ENCODE measurements at regions not wholly inside any gene's neighbourhood (a gene's known extent, or its start where the extent isn't known, plus 50 kb on each side); places are given as distances from the start of the nearest gene placed in this dataset.

DNA sequence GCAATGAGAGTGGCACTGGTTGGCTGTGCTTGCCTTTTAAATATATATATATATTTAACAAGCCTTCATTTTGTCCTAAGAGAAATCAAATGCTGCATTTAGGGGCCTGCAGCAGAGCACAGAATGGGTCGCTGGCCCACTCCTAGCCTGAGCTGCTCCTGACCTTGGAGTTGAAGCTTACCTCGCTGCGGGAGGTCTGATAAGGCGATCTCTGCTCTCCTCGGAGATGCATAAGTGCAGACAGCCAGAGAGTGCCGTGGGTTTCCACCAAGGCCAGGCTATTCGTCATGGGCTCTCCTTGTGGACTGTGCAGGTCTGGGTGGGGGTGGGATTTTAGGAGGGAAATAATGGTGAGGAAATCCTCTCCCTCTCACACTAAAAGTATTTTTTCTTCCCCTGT lies 99.5 kb upstream of the IKZF1 start:
- TF ChIP-seq CTCF (IDR thresholded peaks at IDR 0.05; ENCODE audit: low read depth, low read length, poor library complexity, severe bottlenecking) (no peak), EZH2phosphoT487 (IDR thresholded peaks at IDR 0.05; ENCODE audit: borderline replicate concordance, low read length) (no peak)
